Upper lobe of right lung (tissue), 1 donor: ENCODE measurements at regions not wholly inside any gene's neighbourhood (a gene's known extent, or its start where the extent isn't known, plus 50 kb on each side); places are given as distances from the start of the nearest gene placed in this dataset.

Experiments used
- ATAC-seq: fragments of 200-7000 bp; cut with Tn5 transposase; one replicate; pipeline ENCODE4 v1.9.1; 2020; ENCODE audit warnings: mild to moderate bottlenecking, moderate library complexity
- DNase-seq: peaks from one replicate; pipeline ENCODE4 v3.0.0-alpha.2; 2020
- H3K27ac ChIP-seq: fragments of 200-600 bp; one replicate; pipeline ENCODE4 v1.8.0; 2022
- H3K27me3 ChIP-seq: fragments of 200-600 bp; one replicate; pipeline ENCODE4 v1.8.0; 2022; ENCODE audit warnings: mild to moderate bottlenecking
- H3K36me3 ChIP-seq: fragments of 200-600 bp; one replicate; pipeline ENCODE4 v1.8.0; 2022
- H3K4me1 ChIP-seq: fragments of 200-600 bp; one replicate; pipeline ENCODE4 v1.8.0; 2022
- H3K4me3 ChIP-seq: fragments of 200-600 bp; one replicate; pipeline ENCODE4 v1.8.0; 2022; ENCODE audit warnings: mild to moderate bottlenecking
- H3K9me3 ChIP-seq: fragments of 200-600 bp; one replicate; pipeline ENCODE4 v1.8.0; 2022
- CTCF ChIP-seq: fragments of 200-600 bp; IDR thresholded peaks from one replicate; pipeline ENCODE4 v1.8.0; 2022; ENCODE audit warnings: antibody characterized with exemption
- intact Hi-C: fragments of 100-400 bp; cut with DNase I; formaldehyde crosslinking; loops from one replicate; pipeline ENCODE4 v1.11.0; 2022
- donor health status: DM: no; HTN: yes; CAD: no; lungs with severe emphysema.

- Histone ChIP-seq H3K36me3 (no peaks in the 10 kb centered on the region), H3K27ac (no peak overlapping the region), H3K4me3 (no peak overlapping the region), H3K9me3 (peaks cover 9% of the 10 kb centered on the region), H3K27me3 (no peaks in the 10 kb centered on the region), H3K4me1 (no peaks in the 10 kb centered on the region)
- intact Hi-C loops: no loop called here
- no peak for ATAC-seq
- DNase-seq: no peak
- no peak for TF ChIP-seq CTCF
These were observed 296.7 kb downstream of the SAMD5 start for GRCh38 chr6:147805155-147805554.

- Histone ChIP-seq H3K4me1 (no peaks in the 10 kb centered on the region), H3K27me3 (no peaks in the 10 kb centered on the region), H3K9me3 (peaks cover 9% of the 10 kb centered on the region), H3K27ac (no peak overlapping the region), H3K36me3 (no peaks in the 10 kb centered on the region), H3K4me3 (no peak overlapping the region)
- TF ChIP-seq CTCF: no peak
- intact Hi-C loops: no loop called here
- no peak for DNase-seq
- no peak for ATAC-seq
These were observed 298.2 kb downstream of the SAMD5 start for GRCh38 chr6:147806697-147807096.

GRCh38 chr6:147808640-147809039, 300.1 kb downstream of the SAMD5 start:
- TF ChIP-seq CTCF: no peak
- H3K4me3 ChIP-seq: no peak overlapping the region
- no peaks in the 10 kb centered on the region for H3K4me1 ChIP-seq
- DNase-seq (no peak), ATAC-seq (no peak)
- intact Hi-C loops: no loop called here
- no peak overlapping the region for H3K27ac ChIP-seq
- H3K9me3 ChIP-seq: peaks cover 9% of the 10 kb centered on the region
- H3K27me3 ChIP-seq: no peaks in the 10 kb centered on the region
- H3K36me3 ChIP-seq: no peaks in the 10 kb centered on the region

- DNase-seq (no peak), ATAC-seq (no peak)
- Histone ChIP-seq H3K27ac (no peak overlapping the region), H3K9me3 (peaks cover under 1% of the 10 kb centered on the region), H3K27me3 (no peaks in the 10 kb centered on the region), H3K4me3 (no peak overlapping the region), H3K36me3 (no peaks in the 10 kb centered on the region), H3K4me1 (no peaks in the 10 kb centered on the region)
- TF ChIP-seq CTCF: no peak
- intact Hi-C loops: no loop called here
These were observed 303.6 kb downstream of the SAMD5 start for GRCh38 chr6:147811913-147812629.

GRCh38 chr6:147817042-147817689, 308.7 kb downstream of the SAMD5 start:
- intact Hi-C loops: no loop called here
- Histone ChIP-seq H3K9me3 (no peaks in the 10 kb centered on the region), H3K4me1 (no peaks in the 10 kb centered on the region), H3K36me3 (no peaks in the 10 kb centered on the region), H3K27ac (no peak overlapping the region), H3K27me3 (no peaks in the 10 kb centered on the region), H3K4me3 (no peak overlapping the region)
- ATAC-seq (no peak), DNase-seq (no peak)
- TF ChIP-seq CTCF: no peak
